ENCODE measurements at regions not wholly inside any gene's neighbourhood (a gene's known extent, or its start where the extent isn't known, plus 50 kb on each side); places are given as distances from the start of the nearest gene placed in this dataset.

DNA sequence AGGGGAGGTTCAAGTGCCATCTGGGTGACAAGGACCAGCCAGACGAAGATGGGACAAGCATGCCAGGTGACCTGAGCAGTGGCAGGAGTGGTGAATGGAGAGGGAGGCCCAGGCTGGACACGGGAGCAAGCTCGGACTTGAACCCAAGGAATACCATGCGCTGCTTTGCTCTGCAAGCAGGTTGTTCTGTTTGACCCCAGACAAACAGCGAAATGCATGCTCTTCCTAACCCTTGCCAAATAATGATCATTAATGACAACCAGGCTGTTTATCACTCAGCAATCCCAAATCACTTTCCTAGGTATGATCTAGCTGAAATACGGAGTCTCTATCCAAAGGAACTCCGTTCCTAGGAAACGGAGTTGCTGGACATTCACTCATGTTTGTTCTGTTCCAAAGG, 77.4 kb downstream of the PTPDC1 start:
- no peak overlapping the region for H2AFZ ChIP-seq (ENCODE audit: low read depth, low read length)
- no peaks in the 10 kb centered on the region for H3K36me3 ChIP-seq (ENCODE audit: insufficient read depth, low read length)
- no peak overlapping the region for H3K9ac ChIP-seq (ENCODE audit: low read length)
- H3K4me3 ChIP-seq (ENCODE audit: low read length), result no peak overlapping the region
- no peaks in the 10 kb centered on the region for H3F3A ChIP-seq (ENCODE audit: insufficient read depth, low read length, poor library complexity, severe bottlenecking)
- no peaks in the 10 kb centered on the region for H3K9me3 ChIP-seq (ENCODE audit: low read length)
- no peak overlapping the region for H3K4me2 ChIP-seq (ENCODE audit: low read length)
- H3K27me3 ChIP-seq (ENCODE audit: insufficient read depth, low read depth, low read length), result no peaks in the 10 kb centered on the region
- no peaks in the 10 kb centered on the region for H3K9me2 ChIP-seq (ENCODE audit: insufficient read depth, low read length)
- H3K27ac ChIP-seq (ENCODE audit: low read length), result no peak overlapping the region
- no peaks in the 10 kb centered on the region for H4K20me1 ChIP-seq (ENCODE audit: insufficient read depth)
- TF ChIP-seq POLR2AphosphoS5 (IDR thresholded peaks at IDR 0.05), result no peak
- TF ChIP-seq TAF1 (IDR thresholded peaks at IDR 0.05; ENCODE audit: low read depth), result no peak
- no peak for TF ChIP-seq CTCF (IDR thresholded peaks at IDR 0.05; ENCODE audit: poor library complexity, severe bottlenecking)
- no peak for TF ChIP-seq MXI1 (conservative IDR thresholded peaks at IDR 0.05; ENCODE audit: poor library complexity, severe bottlenecking)
- TF ChIP-seq REST (IDR thresholded peaks at IDR 0.05; ENCODE audit: borderline replicate concordance), result no peak
- TF ChIP-seq RAD21 (conservative IDR thresholded peaks at IDR 0.05), result no peak
- no peak for TF ChIP-seq EP300 (conservative IDR thresholded peaks at IDR 0.05; ENCODE audit: poor library complexity, severe bottlenecking)
- no peak for TF ChIP-seq SMC3 (conservative IDR thresholded peaks at IDR 0.05; ENCODE audit: poor library complexity)
- no peak for TF ChIP-seq EZH2 (IDR thresholded peaks at IDR 0.05; ENCODE audit: borderline replicate concordance, insufficient read depth, low read length, poor library complexity, severe bottlenecking)
- H3K79me2 ChIP-seq (replicated peaks; ENCODE audit: insufficient read depth, low read length), result no peaks in the 10 kb centered on the region

DNA sequence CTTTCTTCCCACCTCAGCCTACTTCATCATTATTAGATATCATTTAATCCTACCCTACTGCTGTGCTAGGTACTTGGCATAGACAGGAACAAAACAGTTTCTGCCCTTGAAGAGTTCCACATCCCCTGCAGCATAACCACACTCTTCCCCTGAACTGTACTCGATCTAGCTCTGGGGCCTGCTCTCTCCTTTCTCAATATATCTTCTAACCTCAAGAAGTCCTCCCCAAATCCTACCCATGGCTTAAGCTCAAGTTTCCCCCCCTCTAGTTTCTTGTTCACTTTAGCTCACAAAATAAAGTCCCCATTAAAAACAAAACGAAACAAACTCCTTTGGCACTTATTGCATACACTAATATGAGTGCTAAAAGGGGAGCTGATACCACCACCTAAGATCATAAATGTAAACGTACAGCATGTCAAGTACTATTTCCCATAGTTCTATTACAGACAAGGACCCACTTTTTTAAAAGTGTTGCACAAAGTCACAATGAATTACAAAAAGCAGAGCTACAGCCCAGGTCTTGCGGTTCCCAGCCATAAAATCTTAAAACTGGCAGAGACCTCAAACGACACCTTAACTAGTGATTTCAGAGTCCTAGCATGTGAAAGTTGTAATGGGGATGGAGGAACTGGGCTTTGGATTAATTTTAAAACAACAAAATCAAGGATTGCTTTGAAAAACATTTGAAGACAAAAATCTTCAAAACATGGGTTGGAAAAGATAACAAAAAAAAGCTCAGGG, 80.7 kb downstream of the PTPDC1 start:
- no peak overlapping the region for H2AFZ ChIP-seq (ENCODE audit: low read depth, low read length)
- no peaks in the 10 kb centered on the region for H3K9me2 ChIP-seq (ENCODE audit: insufficient read depth, low read length)
- H3F3A ChIP-seq (ENCODE audit: insufficient read depth, low read length, poor library complexity, severe bottlenecking), result no peaks in the 10 kb centered on the region
- no peaks in the 10 kb centered on the region for H3K9me3 ChIP-seq (ENCODE audit: low read length)
- peak overlapping the region; percentile 70 for H3K4me3 ChIP-seq (ENCODE audit: low read length)
- TF ChIP-seq TAF1 (IDR thresholded peaks at IDR 0.05; ENCODE audit: low read depth), result no peak
- no peak for TF ChIP-seq MXI1 (conservative IDR thresholded peaks at IDR 0.05; ENCODE audit: poor library complexity, severe bottlenecking)
- H3K27ac ChIP-seq (ENCODE audit: low read length), result no peak overlapping the region
- no peak overlapping the region for H3K4me2 ChIP-seq (ENCODE audit: low read length)
- peaks cover 3% of the 10 kb centered on the region for H4K20me1 ChIP-seq (ENCODE audit: insufficient read depth)
- H3K27me3 ChIP-seq (ENCODE audit: insufficient read depth, low read depth, low read length), result no peaks in the 10 kb centered on the region
- H3K36me3 ChIP-seq (ENCODE audit: insufficient read depth, low read length), result no peaks in the 10 kb centered on the region
- no peak overlapping the region for H3K9ac ChIP-seq (ENCODE audit: low read length)
- peaks cover 30% of the 10 kb centered on the region for H3K79me2 ChIP-seq (replicated peaks; ENCODE audit: insufficient read depth, low read length)
